ENCODE measurements at regions not wholly inside any gene's neighbourhood (a gene's known extent, or its start where the extent isn't known, plus 50 kb on each side); places are given as distances from the start of the nearest gene placed in this dataset.

GRCh38 chr3:139157161-139157932 lies 112.7 kb upstream of the PRR23C start:
- TF ChIP-seq POLR2AphosphoS5 (IDR thresholded peaks at IDR 0.05) (no peak), EP300 (IDR thresholded peaks at IDR 0.05) (no peak), POLR2A (IDR thresholded peaks at IDR 0.05) (no peak), CTCF (IDR thresholded peaks at IDR 0.05) (no peak)
- no peak overlapping the region for H3K4me3 ChIP-seq
- no peak overlapping the region for H3K27ac ChIP-seq
- ATAC-seq (ENCODE audit: low FRiP score in 2 of 2) (peak; percentile 18 to 26), DNase-seq (peak in 1 of 2 donors; percentile 12)
- WGBS, 2 donors: 67 to 79% methylated on average over 10 of the region's 10 CpGs
- no peaks in the 10 kb centered on the region for H3K36me3 ChIP-seq
- H3K27me3 ChIP-seq: no peaks in the 10 kb centered on the region
- no peaks in the 10 kb centered on the region for H3K9me3 ChIP-seq
- no peaks in the 10 kb centered on the region for H3K4me1 ChIP-seq

- ATAC-seq (ENCODE audit: low FRiP score in 2 of 2) (no peak), DNase-seq (no peak)
- TF ChIP-seq POLR2AphosphoS5 (IDR thresholded peaks at IDR 0.05) (no peak), CTCF (IDR thresholded peaks at IDR 0.05) (no peak), POLR2A (IDR thresholded peaks at IDR 0.05) (no peak), EP300 (IDR thresholded peaks at IDR 0.05) (no peak)
- Histone ChIP-seq H3K27ac (no peak overlapping the region), H3K27me3 (no peaks in the 10 kb centered on the region), H3K4me3 (no peak overlapping the region), H3K4me1 (no peaks in the 10 kb centered on the region), H3K36me3 (no peaks in the 10 kb centered on the region), H3K9me3 (no peaks in the 10 kb centered on the region)
- WGBS, 2 donors: 63 to 70% methylated on average over 3 of the region's 3 CpGs
Measured at GRCh38 chr3:139159356-139159755, 114.7 kb upstream of the PRR23C start.

GRCh38 chr3:139173372-139174108 lies 128.8 kb upstream of the PRR23C start:
- DNase-seq (no peak), ATAC-seq (ENCODE audit: low FRiP score in 2 of 2) (peak in 1 of 2 donors; percentile 32)
- H3K27me3 ChIP-seq: no peaks in the 10 kb centered on the region
- no peak overlapping the region for H3K27ac ChIP-seq
- H3K4me1 ChIP-seq: no peaks in the 10 kb centered on the region
- no peaks in the 10 kb centered on the region for H3K36me3 ChIP-seq
- no peak for TF ChIP-seq EP300 (IDR thresholded peaks at IDR 0.05)
- no peaks in the 10 kb centered on the region for H3K9me3 ChIP-seq
- peak overlapping the region in 3 of 4 donors; percentile 3 to 29 (median 21) for H3K4me3 ChIP-seq
- 40 to 41% methylated on average over 9 of the region's 9 CpGs for WGBS, 2 donors

- TF ChIP-seq POLR2A (IDR thresholded peaks at IDR 0.05) (no peak), CTCF (IDR thresholded peaks at IDR 0.05) (no peak), POLR2AphosphoS5 (IDR thresholded peaks at IDR 0.05) (no peak), EP300 (IDR thresholded peaks at IDR 0.05) (no peak)
- 94 to 98% methylated on average over 2 of the region's 2 CpGs for WGBS, 2 donors
Measured at GRCh38 chr3:139180489-139180888, 135.8 kb upstream of the PRR23C start.

GRCh38 chr3:139182143-139182542 lies 137.5 kb upstream of the PRR23C start:
- Histone ChIP-seq H3K4me1 (no peaks in the 10 kb centered on the region), H3K27me3 (no peaks in the 10 kb centered on the region), H3K9me3 (peaks cover 0 to 5% (median 4%) of the 10 kb centered on the region in 4 donors), H3K27ac (no peak overlapping the region), H3K4me3 (no peak overlapping the region), H3K36me3 (no peaks in the 10 kb centered on the region)
- no peak for TF ChIP-seq CTCF (IDR thresholded peaks at IDR 0.05)
- TF ChIP-seq POLR2AphosphoS5 (IDR thresholded peaks at IDR 0.05): no peak
- TF ChIP-seq POLR2A (IDR thresholded peaks at IDR 0.05): no peak
- no peak for TF ChIP-seq EP300 (IDR thresholded peaks at IDR 0.05)
- ATAC-seq (ENCODE audit: low FRiP score in 2 of 2) (peak in 1 of 2 donors; percentile 26), DNase-seq (no peak)
- 37 to 69% methylated on average over 2 of the region's 2 CpGs for WGBS, 2 donors

More at GRCh38 chr3:139180489-139180888, 135.8 kb upstream of the PRR23C start:
- H3K4me1 ChIP-seq: no peaks in the 10 kb centered on the region
- H3K27me3 ChIP-seq: no peaks in the 10 kb centered on the region
- H3K9me3 ChIP-seq: peaks cover 0 to 5% (median 4%) of the 10 kb centered on the region in 4 donors
- DNase-seq (no peak), ATAC-seq (ENCODE audit: low FRiP score in 2 of 2) (no peak)
- no peak overlapping the region for H3K4me3 ChIP-seq
- H3K36me3 ChIP-seq: no peaks in the 10 kb centered on the region
- no peak overlapping the region for H3K27ac ChIP-seq

Measured in upper lobe of left lung (tissue), 6 donors.